ENCODE measurements at regions not wholly inside any gene's neighbourhood (a gene's known extent, or its start where the extent isn't known, plus 50 kb on each side); places are given as distances from the start of the nearest gene placed in this dataset.

GRCh38 chr9:2919347-2919746 is 75.5 kb upstream of the PUM3 start:
- no peaks in the 10 kb centered on the region for H3K36me3 ChIP-seq
- no peak overlapping the region for H3K27ac ChIP-seq
- no peaks in the 10 kb centered on the region for H3K9me3 ChIP-seq
- 26 to 45% methylated on average over 1 to 2 of the region's 2 CpGs for WGBS, 2 donors (ENCODE audit: low coverage in 1 of 2)
- no peaks in the 10 kb centered on the region for H3K27me3 ChIP-seq
- in situ Hi-C loops (cut with MboI; ENCODE audit: low pct_ligation_motif_present in 1 of 4, low pct_unique_long_range_greater_than_20kb in 1 of 4, low sequenced_read_pairs in 3 of 4) (no loop called here), intact Hi-C loops (cut with DNase I; ENCODE audit: low total_unique reads) (no loop called here)
- no peak for DNase-seq
- H3K4me3 ChIP-seq: no peak overlapping the region
- H3K4me1 ChIP-seq: no peaks in the 10 kb centered on the region
- TF ChIP-seq EP300 (IDR thresholded peaks at IDR 0.05; ENCODE audit: low read depth): no peak
- no peak for TF ChIP-seq POLR2AphosphoS5 (IDR thresholded peaks at IDR 0.05)
- TF ChIP-seq CTCF (IDR thresholded peaks at IDR 0.05): no peak
- TF ChIP-seq POLR2A (IDR thresholded peaks at IDR 0.05): no peak

- Histone ChIP-seq H3K27ac (no peak overlapping the region), H3K9me3 (no peaks in the 10 kb centered on the region), H3K36me3 (no peaks in the 10 kb centered on the region), H3K4me1 (no peaks in the 10 kb centered on the region), H3K27me3 (no peaks in the 10 kb centered on the region), H3K4me3 (no peak overlapping the region)
- intact Hi-C loops (cut with DNase I; ENCODE audit: low total_unique reads): loop anchor here (2.0 kb wide), 1 partner anchor 76 kb away; no protein-coding TSS in a partner anchor
- 76 to 83% methylated on average over 2 to 3 of the region's 3 CpGs for WGBS, 2 donors (ENCODE audit: low coverage in 1 of 2)
- in situ Hi-C loops (cut with MboI; ENCODE audit: low pct_ligation_motif_present in 1 of 4, low pct_unique_long_range_greater_than_20kb in 1 of 4, low sequenced_read_pairs in 3 of 4): no loop called here
- no peak for DNase-seq
- TF ChIP-seq POLR2AphosphoS5 (IDR thresholded peaks at IDR 0.05) (no peak), EP300 (IDR thresholded peaks at IDR 0.05; ENCODE audit: low read depth) (no peak)
Observed at GRCh38 chr9:2916382-2916985, 72.6 kb upstream of the PUM3 start.

DNA sequence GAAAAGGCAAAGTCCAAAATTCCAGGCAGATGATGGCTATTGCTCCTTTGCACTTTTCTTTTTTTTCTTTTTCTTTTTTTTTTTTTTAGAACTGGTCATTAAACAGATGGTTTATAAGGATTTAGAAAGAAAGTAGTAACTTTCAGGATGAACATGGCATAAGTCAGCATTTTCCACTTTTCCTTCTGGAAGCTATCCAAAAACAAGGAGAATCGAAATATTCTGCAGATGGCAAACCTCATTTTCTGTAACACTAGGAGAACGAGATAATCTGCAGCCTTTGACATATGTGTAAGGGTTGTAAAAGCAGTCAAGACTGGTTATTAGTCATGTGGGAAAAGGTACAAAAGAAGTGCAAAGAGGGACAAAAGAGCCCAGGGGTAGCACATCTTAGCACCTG is 69.1 kb upstream of the PUM3 start:
- no peak overlapping the region for H3K27ac ChIP-seq
- 31 to 41% methylated on average over 2 of the region's 2 CpGs for WGBS, 2 donors (ENCODE audit: low coverage in 1 of 2)
- no peaks in the 10 kb centered on the region for H3K27me3 ChIP-seq
- no peaks in the 10 kb centered on the region for H3K4me1 ChIP-seq
- H3K4me3 ChIP-seq: no peak overlapping the region
- no peaks in the 10 kb centered on the region for H3K9me3 ChIP-seq
- no peak for TF ChIP-seq POLR2AphosphoS5 (IDR thresholded peaks at IDR 0.05)
- TF ChIP-seq CTCF (IDR thresholded peaks at IDR 0.05): no peak
- TF ChIP-seq POLR2A (IDR thresholded peaks at IDR 0.05): no peak
- TF ChIP-seq EP300 (IDR thresholded peaks at IDR 0.05; ENCODE audit: low read depth): no peak
- no peak for DNase-seq
- in situ Hi-C loops (cut with MboI; ENCODE audit: low pct_ligation_motif_present in 1 of 4, low pct_unique_long_range_greater_than_20kb in 1 of 4, low sequenced_read_pairs in 3 of 4) (no loop called here), intact Hi-C loops (cut with DNase I; ENCODE audit: low total_unique reads) (no loop called here)
- no peaks in the 10 kb centered on the region for H3K36me3 ChIP-seq

- intact Hi-C loops (cut with DNase I; ENCODE audit: low total_unique reads): no loop called here
- H3K4me1 ChIP-seq: no peaks in the 10 kb centered on the region
Observed at GRCh38 chr9:2907411-2907810, 63.5 kb upstream of the PUM3 start.

More at GRCh38 chr9:2907411-2907810, 63.5 kb upstream of the PUM3 start:
- WGBS, 2 donors (ENCODE audit: low coverage in 1 of 2): 68 to 70% methylated on average over 1 of the region's 1 CpG
- no peaks in the 10 kb centered on the region for H3K9me3 ChIP-seq
- no peaks in the 10 kb centered on the region for H3K27me3 ChIP-seq
- DNase-seq: no peak
- no peak for TF ChIP-seq CTCF (IDR thresholded peaks at IDR 0.05)
- no peak for TF ChIP-seq EP300 (IDR thresholded peaks at IDR 0.05; ENCODE audit: low read depth)
- in situ Hi-C loops (cut with MboI; ENCODE audit: low pct_ligation_motif_present in 1 of 4, low pct_unique_long_range_greater_than_20kb in 1 of 4, low sequenced_read_pairs in 3 of 4): no loop called here
- H3K4me3 ChIP-seq: no peak overlapping the region
- H3K27ac ChIP-seq: no peak overlapping the region
- no peaks in the 10 kb centered on the region for H3K36me3 ChIP-seq
